Loucy (cell line): ENCODE measurements at regions not wholly inside any gene's neighbourhood (a gene's known extent, or its start where the extent isn't known, plus 50 kb on each side); places are given as distances from the start of the nearest gene placed in this dataset.

ENCODE experiments used
- EZH2phosphoT487 ChIP-seq: fragments of 200-600 bp; IDR thresholded peaks from 2 replicates; pipeline ENCODE4 v1.6.1; 2018; ENCODE audit warnings: antibody characterized with exemption, mild to moderate bottlenecking, moderate library complexity, borderline replicate concordance
- TF ChIP-seq, protein P1 (sequence below): fragments of 200-600 bp; sonication (generic); conservative IDR thresholded peaks from 2 replicates; pipeline ENCODE4 v1.5.1; 2014; ENCODE audit warnings: mild to moderate bottlenecking, antibody characterized with exemption, low read length

DNA sequence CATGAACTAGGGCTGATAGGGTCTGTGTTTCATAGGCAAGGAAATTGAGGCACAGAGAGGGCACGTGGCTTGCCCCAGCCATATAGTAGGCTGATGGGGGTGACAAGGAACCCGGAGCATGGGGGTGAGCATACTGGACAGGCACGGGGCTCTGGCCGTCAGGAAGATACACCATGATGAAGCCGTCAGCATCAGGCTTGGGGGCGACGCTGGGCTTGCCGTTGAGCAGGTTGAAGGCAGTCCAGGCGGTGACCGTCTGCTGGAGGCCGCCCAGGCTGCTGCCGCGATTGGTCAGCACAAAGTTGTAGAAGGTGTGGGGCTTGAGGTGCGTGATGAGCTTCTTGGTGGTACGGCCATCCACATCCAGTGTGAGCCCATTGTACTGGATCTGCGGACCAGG is 119.7 kb downstream of the PTPRS start:
- TF ChIP-seq, protein P1, sequence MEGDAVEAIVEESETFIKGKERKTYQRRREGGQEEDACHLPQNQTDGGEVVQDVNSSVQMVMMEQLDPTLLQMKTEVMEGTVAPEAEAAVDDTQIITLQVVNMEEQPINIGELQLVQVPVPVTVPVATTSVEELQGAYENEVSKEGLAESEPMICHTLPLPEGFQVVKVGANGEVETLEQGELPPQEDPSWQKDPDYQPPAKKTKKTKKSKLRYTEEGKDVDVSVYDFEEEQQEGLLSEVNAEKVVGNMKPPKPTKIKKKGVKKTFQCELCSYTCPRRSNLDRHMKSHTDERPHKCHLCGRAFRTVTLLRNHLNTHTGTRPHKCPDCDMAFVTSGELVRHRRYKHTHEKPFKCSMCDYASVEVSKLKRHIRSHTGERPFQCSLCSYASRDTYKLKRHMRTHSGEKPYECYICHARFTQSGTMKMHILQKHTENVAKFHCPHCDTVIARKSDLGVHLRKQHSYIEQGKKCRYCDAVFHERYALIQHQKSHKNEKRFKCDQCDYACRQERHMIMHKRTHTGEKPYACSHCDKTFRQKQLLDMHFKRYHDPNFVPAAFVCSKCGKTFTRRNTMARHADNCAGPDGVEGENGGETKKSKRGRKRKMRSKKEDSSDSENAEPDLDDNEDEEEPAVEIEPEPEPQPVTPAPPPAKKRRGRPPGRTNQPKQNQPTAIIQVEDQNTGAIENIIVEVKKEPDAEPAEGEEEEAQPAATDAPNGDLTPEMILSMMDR: no peak
- TF ChIP-seq EZH2phosphoT487: no peak
